GM21390 (cell line): ENCODE measurements at regions not wholly inside any gene's neighbourhood (a gene's known extent, or its start where the extent isn't known, plus 50 kb on each side); places are given as distances from the start of the nearest gene placed in this dataset.
A peak's percentile ranks its signal among the peaks of the same experiment; 100 is the strongest.

Experiments used
- ATAC-seq: cut with Tn5 transposase; IDR thresholded peaks from one replicate; pipeline ENCODE4 v1.9.1; 2021; ENCODE audit not compliant: unreplicated experiment

DNA sequence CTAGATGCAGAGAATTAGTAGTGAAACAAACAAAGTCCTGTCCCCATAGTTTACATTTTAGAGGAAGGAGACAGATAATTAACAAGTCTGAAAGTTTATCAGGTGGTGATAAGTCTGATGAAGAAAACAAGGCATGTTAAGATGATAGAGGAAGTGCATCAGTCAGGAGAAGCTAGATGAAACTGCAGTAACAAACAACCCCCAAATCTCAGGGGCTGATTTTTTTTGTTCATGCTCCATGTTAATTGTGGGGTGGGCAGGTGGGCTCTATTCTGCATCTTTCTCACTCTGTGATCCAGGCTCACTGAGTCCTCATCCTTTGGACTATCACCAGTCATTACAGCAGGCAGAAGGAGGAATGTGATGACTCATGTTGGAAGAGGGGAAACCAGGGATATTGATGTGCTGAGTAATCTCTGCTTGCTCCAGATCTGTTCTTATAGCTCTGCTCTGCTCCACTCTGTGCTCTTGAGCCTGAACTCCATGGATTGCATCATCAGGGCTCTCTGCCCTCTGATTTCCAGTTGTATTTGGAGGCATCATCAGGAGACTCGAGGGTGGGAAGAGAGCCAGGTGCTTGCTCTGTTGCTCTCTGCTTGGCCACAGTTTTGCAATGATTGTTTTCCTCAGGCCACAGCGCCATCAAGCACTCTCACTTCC, 166.9 kb downstream of the IER5 start:
- no peak for ATAC-seq

DNA sequence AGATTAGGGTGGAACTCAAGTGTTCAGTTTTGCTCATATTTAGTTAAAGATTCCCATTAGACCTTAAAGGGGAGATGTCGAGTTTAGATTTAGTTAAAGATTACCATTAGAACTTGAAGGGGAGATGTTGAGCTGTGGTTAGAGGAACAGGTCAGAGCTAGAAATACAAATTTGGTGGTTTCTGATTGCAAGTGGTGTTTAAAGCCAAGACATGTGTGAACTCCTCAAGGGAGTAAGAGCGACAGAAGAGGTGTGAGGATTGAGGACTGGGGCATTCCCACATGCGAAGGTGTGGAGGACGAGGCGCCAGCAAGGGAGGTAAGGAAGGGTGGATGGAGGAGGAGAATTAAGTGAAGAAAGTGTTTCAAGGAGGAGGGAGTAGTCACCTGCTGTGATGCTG, 168.6 kb downstream of the IER5 start:
- ATAC-seq, result peak; percentile 81

DNA sequence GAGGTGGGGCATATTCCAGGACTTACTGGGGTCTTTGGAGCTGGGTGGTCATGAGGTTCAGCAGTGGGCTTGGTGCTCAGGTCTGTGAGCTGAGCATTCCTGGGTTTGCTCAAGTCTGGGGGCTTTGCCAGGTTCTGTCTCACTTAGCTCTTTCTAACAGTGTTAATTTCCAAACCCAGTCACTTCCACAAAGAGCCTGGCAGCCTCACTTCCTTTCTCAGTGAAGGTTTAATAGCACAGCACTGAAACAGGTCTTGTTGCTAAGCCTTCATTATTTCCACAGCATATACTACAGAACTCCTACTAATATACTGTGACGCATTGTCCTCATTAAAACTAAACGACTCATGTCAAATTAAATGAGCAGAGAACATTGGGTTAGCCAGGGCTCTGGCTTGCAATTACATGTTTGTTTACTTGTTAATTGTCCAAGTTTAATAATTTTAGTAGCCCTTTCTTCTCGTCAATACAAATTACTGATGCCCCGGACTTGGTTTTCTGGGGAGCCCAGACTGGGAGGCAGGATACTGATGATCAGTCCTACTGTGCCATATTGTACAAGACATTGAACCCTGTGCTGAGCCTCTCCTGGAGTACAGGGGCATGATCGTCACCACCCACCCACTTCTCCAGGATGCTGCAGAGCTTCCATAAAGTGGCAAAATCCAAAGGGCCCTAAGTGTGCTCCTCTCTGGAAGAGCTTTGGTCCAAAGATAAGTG, 170.7 kb downstream of the IER5 start:
- no peak for ATAC-seq

DNA sequence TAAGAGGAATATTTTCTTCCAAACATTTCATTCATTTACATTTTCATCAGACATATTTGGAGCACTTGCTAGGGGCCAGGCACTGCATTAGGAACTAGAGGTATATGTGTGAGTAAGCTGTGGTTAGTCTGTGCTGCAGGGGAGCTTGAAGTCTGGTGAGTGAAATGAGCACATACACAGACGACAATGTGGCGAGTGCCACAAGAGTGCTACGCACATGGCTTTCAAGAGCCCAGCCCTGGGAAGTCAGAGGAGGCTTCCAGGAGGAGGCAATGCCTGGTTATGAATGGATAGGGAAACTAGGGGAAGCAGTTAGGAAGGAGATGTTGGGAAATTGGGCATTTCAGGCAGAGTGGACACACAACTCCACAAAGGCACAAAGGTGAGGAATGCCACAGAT, 171.8 kb downstream of the IER5 start:
- no peak for ATAC-seq

DNA sequence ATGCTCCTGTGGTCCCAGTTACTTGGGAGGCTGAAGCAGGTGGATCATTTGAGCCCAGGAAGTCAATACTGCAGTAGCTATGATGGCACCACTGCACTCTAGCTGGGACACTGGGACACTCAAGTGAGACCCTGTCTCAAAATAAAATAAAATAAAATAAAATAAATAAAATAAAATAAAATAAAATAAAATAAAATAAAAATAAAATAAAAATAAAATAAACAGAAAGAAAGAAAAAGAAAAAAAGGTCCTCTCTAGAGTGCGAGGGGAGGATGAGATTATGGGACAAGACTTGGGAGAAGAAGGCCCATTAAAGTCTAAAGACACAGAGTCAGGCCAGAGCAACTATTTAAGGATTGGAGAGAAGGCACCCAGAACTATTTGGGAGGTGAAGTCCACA, 172.5 kb downstream of the IER5 start:
- no peak for ATAC-seq

DNA sequence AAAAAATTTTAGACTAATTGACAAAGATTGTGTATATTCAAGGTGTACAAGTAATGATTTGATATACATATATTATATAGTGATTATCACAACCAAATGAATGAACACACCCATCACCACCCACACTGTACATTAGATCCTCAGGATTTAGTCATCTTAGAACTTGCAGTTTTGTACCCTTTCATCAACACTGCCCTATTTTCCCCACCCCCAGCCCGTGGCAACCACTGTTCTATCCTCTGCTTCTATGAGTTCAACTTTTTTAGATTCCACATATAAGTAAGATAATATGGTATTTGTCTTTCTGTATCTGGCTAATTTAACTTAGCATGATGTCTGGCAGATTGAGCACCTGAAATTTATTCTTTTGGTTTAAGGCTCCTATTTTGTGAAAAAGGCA, 173.6 kb downstream of the IER5 start:
- no peak for ATAC-seq

DNA sequence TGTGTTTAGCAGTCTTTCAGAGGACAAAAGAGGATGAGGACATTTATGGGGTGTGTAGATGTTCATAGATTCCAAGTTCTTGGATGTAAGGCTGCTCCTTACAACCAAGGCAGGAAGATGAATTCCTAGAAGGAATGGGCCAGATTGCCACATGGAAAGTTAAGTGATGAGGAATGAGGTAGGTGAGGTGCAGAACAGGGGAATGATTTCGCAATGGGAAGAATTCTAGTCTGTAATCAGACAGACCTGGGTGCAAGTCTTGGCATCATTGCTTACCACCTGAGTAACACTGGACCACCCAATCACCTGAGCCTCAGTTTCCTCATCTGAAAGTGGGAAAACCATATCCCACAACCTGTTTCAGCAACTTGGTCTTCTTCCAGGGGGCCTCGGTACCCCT, 174.9 kb downstream of the IER5 start:
- ATAC-seq, result no peak

DNA sequence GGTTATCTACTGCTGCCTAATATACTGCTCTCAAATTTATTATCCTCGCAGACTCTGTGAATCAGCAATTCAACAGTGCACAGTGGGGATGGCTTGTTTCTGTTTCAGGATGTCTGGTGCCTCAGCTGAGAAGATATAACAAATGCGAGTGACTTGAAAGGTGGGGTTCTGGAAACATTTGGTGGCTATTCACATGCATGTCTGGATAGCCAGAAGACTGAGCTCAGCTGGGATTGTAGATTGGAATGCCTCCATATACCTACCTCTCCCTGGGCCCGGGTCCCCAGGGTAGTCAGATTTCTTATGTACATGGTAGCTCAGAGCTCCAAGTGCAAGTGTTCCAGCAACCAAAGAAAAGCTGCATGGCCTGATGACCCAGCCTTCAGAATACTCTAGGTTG, 176.3 kb downstream of the IER5 start:
- ATAC-seq, result no peak

DNA sequence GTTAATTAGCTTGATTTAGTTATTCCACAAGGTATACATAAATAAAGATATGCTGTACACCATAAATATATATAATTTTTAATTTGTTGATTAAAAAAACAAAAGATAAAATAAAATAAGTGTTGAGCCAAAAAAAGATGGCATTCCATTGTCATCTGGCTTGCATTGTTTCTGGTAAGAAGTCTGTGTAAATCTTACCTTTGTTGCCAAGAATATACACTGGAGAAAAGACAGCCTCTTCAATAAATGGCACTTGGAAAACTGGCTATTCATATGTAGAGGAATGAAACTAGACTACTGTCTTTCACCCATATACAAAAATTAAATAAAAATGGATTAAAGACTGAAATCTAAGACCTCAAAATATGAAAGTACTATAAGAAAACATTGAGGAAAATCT, 196.5 kb downstream of the IER5 start:
- ATAC-seq, result no peak

DNA sequence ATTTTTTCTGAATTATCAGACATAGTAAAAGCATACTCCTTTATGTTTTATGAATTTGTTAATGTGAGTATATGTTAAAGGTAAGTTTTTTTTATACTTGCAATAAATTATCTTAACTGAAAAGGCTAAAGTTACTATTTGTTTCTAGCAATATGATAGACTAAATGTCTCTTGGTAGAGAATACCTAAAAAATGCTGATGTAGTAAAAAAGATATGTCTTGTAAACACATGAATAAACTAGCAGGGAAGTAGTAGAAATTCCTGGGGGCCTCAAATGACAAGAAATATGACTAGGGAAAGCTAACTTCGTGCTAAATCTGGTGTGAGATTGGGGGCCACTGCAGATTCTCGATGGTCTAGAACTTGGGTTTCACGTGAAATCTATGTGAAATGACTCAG, 188.1 kb upstream of the CACNA1E start:
- no peak for ATAC-seq

DNA sequence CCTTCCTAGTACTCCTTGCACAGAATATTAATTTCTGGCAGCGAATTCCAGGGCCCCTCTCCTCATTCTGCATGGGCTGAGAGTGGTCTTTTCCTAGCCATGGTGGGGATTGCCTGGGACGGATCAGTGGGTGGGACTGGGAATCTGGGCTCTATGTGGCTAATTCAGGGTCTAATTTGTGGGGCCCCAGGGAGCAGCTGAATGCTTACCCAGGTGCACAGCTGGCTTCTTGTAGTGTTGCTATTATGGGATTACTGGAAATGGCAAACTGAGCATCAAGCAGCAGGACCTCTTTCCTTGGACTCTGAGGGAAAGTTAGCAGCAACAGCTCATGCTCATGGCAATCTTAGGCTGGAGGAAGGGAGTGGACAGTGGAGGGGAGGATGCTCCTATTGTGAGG, 187.1 kb upstream of the CACNA1E start:
- no peak for ATAC-seq

DNA sequence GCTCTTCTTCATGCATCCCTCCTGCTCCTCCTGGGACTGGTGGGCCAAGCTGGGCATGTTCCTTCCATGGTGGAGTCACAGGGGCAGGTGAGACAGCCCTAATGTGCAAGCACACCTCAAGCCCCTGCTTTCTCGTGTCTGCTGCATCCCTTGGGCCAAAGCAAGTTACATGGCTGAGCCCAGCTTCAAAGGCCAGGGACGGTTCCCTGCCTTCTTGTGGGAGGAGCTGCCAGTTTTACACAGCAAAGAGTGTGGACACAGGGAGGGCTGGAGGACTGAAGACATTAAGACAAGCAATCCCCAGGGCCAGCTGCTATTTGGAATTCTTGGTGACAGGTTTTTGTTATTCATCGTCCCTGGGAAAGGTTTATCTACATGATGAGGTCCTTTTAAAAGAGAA, 175.2 kb upstream of the CACNA1E start:
- no peak for ATAC-seq

DNA sequence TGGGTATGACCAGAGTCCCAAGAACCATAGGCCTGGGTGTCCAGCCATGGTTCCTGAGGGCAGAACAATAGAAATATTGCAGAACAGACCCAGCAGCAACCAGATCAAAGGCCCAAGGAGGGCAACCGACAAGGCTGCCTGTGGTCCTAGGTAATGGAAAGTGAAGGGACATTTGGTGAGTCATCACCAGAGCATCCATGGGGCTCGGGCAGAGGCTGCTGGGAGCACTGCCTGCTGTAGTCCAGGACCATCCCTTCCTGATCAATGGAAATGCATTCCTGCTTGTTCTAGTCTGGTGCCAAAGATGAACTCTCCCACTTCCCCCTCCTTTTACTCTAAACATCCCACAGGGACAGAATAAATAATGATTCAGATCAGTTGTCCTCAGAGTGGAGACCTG, 172.8 kb upstream of the CACNA1E start:
- no peak for ATAC-seq

DNA sequence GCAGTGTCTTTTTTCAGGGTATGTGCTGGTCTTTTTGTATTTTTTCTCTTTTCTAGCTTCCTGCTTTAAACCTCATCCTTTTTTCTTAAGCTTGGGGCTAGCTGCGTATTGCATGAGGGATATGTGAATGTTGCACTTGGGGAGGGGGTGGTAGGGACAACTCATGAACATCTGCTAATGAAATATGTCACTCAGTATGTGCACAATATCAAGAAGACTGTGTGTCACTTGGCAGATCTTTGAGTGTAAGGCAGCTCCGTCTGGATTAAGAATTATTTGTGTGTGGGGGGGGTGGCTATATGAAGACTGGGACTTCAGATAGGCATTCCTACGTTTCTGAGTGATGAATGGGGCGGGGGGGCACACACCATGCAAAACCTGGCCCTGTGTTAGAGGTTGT, 170.4 kb upstream of the CACNA1E start:
- no peak for ATAC-seq

DNA sequence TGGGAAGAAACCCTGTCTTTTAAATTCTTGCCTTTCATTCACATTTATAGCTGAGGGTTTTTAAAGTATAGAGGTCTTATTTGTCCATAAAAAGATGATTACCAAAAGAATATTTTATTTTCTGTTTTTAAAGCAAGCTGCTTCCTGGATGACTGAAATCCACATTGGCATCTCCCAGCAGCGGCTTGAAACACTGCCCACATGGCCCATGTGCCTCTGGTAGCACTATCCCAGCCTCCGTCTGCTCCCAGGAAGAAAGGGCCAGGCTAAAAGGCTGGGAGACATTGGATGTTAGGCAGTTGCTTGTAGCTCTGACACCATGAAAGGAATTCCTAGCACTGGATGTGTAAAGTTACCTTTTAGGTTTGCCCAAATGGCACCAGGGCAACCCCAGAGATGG, 169.9 kb upstream of the CACNA1E start:
- no peak for ATAC-seq

DNA sequence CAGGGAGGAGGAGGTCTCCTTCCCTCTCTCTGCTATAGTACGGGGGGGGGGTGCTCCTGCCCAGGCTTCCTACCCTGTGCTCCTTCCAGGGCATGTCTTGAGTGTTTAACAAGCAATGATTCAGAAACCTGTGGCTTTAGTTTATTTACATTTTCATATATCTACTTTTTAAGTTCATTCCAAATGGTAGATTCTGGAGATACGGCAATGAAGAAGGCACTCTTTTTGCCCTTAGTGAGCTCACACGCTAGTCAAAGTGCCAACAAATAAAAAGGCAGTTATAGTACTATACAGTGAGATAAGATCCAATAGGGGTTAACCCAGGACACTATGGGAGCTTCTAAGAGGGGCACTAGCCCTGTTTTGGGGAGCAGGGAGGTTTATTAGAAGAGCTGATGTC, 169.3 kb upstream of the CACNA1E start:
- no peak for ATAC-seq

DNA sequence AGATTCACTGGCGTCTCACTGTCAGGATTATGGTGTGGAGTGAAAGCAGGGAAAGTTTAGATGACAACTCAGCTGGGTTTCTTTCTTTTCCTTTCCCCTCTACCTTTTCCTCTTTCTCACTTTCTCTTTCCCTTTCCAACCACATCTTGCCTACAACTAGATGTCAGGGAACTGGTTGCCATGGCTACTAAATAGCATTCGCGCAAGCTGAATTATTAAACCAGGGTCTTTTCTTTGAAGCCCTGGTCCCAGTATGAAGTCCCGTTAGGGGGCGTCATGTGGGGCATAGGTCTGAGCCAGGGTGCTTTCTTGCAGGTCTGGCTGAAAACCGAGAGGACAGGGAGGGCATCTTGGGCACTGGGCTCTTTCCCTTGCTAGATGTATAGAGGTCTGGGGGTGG, 168.4 kb upstream of the CACNA1E start:
- ATAC-seq, result no peak

DNA sequence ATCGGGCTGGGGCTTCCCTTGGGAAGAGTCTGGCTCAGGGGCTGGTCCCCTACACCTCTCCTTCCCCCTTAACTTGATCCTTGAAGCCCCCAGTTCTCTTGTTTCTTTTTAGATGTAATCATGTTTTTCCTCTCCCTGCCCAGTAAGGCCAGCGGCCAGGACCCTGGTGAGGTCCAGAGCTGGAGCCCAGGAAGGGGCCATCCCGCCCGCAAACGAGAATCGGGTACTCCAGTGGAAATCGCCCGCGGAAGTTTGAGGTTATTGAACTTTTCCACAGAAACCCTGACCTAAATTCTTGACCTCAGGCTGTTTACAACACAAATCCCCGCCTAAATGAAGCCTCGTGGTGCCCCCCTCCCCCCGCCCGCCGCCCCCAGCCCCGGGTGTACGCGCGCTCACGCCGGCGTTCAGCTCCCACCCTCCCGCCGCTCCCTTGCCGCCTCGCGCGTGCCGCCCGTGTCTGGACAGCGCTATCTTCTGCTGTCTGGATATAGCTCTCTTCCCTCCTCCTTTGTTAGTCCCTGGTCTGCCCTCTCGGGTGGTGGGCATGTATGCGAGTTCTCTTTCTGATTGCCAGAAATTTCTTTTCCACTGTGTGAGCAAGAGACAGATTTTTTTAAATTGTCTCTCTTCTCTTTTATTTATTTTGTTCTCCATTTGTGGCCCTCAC, 165.9 kb upstream of the CACNA1E start:
- ATAC-seq, result no peak

DNA sequence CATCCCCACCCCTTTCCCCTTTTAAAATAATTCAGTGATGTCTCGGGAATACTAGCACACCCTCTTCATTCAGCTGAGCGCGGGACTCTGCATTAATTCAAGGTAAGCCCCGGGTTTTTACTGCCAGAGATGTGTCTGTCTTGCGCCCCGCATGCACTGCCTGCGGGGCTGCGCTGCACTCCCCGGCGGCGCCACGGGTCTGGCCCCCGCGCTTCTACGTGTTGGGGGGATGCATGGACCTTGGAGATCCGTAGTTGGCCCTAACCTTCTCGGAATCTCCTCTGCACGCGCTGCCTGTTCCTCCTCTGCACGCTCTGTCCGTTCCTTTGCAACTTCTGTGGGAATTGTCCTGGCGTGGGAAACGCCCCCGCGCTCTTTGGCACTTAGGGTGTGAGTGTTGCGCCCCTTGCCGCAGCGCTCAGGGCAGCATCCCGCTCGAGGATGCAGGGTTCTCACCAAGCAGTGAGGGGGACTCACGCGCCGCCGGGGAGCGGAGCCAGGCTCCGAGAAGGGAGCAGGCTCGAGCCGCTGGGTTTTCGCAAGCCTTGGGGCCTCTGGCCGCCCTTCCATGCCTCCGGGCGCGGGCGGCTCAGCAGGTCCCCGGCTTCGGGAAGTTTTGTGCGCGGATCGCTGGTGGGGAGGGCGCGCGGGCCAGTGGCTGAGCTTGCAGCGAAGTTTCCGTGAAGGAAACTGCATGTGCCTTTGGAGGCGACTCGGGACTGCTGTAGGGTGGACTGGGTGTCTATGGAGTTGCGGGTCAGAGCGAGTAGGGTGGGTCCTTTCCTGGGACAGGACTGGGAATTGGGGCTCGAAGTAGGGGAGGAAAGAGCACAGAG, 165.1 kb upstream of the CACNA1E start:
- no peak for ATAC-seq

DNA sequence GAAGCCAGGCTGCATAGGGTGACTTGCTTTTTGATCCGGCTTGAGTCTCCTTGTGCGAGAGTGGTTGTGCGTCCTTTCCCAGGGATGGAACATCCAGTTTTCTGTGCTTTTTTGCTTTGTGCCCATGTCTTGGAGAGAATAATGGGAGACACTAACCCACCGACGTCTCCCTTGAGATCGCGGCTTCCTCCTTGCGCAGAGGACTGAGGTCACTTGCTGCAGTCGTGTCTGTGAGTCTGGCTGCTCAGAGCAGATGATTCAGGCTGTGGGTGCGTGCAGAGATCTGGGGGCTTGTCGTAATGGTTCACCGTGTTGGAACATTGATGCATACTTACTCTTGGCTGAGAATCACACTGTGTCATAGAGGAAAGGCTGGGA, 164.5 kb upstream of the CACNA1E start:
- no peak for ATAC-seq

DNA sequence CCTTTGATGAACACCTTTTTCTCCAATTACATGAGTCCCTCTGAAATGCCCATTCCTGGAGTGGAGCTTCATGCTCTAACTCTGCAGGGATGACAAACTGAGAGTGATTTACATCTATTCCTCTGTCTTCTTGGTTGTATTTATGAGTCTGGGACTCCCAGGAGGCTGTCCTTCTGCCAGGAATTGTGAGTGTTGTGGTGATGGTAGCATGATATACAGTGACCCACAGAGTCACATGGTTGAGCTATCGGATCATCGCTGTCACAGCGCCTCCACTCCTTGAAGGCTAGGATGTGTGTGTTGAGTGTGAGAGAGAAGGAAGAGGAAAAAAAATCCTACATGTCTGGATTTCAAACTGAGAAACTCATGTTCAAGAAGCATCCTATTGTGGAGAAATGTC, 163.4 kb upstream of the CACNA1E start:
- ATAC-seq, result no peak
